ENCODE measurements at regions not wholly inside any gene's neighbourhood (a gene's known extent, or its start where the extent isn't known, plus 50 kb on each side); places are given as distances from the start of the nearest gene placed in this dataset.
"Not testable (repeated sequence)": the region's sequence is repeated elsewhere in the genome, so short reads cannot be mapped to it uniquely, and the experiment has no call there.

GRCh38 chr18:76600076-76600475 is 105.0 kb upstream of the ZNF516 start:
- TF ChIP-seq POLR2A (IDR thresholded peaks at IDR 0.05), result not testable (repeated sequence)
- TF ChIP-seq, protein P1, sequence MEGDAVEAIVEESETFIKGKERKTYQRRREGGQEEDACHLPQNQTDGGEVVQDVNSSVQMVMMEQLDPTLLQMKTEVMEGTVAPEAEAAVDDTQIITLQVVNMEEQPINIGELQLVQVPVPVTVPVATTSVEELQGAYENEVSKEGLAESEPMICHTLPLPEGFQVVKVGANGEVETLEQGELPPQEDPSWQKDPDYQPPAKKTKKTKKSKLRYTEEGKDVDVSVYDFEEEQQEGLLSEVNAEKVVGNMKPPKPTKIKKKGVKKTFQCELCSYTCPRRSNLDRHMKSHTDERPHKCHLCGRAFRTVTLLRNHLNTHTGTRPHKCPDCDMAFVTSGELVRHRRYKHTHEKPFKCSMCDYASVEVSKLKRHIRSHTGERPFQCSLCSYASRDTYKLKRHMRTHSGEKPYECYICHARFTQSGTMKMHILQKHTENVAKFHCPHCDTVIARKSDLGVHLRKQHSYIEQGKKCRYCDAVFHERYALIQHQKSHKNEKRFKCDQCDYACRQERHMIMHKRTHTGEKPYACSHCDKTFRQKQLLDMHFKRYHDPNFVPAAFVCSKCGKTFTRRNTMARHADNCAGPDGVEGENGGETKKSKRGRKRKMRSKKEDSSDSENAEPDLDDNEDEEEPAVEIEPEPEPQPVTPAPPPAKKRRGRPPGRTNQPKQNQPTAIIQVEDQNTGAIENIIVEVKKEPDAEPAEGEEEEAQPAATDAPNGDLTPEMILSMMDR (IDR thresholded peaks at IDR 0.05), result not testable (repeated sequence)

Data from adrenal gland (tissue), 5 donors.